Superior temporal gyrus (tissue), 1 donor: ENCODE measurements at regions not wholly inside any gene's neighbourhood (a gene's known extent, or its start where the extent isn't known, plus 50 kb on each side); places are given as distances from the start of the nearest gene placed in this dataset.
"Not testable (repeated sequence)": the region's sequence is repeated elsewhere in the genome, so short reads cannot be mapped to it uniquely, and the experiment has no call there.

Source experiments
- DNase-seq: peaks from one replicate; pipeline ENCODE4 v3.0.0-alpha.2; 2016; ENCODE audit errors: extremely low spot score

DNA sequence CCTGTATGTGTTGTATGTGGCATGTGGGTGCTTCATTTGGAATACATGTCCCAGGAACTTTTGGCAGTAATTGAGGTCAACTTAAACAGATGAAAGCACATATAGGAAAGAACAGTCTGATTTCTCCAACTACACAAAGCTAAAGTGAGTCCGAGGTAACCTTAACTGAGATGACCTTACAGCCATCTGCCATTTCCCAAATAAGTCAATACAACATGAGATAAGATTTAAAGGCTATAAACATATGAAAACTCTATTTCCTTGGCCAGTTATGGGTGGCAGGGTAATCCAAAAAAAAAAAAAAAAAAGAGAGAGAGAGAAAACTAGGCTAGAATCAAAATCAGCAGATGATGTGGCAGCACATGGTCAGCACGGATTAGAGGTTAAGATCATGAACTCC, 1068.3 kb downstream of the KHDRBS2 start:
- no peak for DNase-seq

DNA sequence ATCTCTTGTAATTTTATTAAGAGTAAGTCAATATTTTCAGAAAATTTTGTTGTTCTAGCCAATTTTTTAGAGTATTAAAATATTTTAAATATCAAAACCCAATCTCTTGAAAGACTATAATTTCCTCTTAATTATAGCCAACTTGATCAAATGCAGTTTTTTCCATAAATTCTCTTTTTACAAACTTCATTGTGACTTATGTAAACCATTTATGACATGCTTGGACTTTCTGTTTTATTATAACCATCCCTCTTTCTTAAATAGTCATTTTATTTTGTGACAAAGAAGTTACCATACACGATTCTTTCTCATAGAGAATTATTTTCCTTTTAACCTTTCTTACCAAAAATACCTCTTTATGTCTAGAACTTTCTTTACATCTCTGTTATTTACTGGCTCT, 1075.5 kb downstream of the KHDRBS2 start:
- no peak for DNase-seq

DNA sequence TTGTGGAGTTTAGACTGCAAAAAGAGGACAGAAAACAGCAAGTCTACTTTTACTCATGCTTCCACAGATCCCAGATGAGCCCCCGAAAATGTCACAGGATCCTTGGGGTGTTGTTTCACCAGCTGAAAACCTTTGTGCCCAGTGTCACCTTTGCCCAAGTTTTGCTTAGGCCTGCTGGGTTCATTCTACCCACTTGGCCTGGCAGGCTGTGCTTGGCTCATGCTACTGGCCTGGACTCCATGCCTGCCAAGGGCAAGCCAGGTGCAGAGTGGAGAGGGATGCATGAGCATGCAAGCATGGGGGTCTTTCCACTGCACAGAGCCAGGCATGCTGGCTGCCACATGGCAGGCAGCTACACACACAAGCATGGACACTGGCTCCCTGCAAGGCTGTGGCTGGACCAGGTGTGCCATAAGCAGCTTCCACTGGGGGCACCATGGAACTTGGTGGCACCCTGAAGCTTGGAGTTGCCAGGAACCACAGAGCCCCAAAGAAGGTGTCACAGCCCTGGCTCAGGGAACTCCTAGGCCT, 1082.0 kb downstream of the KHDRBS2 start:
- no peak for DNase-seq

DNA sequence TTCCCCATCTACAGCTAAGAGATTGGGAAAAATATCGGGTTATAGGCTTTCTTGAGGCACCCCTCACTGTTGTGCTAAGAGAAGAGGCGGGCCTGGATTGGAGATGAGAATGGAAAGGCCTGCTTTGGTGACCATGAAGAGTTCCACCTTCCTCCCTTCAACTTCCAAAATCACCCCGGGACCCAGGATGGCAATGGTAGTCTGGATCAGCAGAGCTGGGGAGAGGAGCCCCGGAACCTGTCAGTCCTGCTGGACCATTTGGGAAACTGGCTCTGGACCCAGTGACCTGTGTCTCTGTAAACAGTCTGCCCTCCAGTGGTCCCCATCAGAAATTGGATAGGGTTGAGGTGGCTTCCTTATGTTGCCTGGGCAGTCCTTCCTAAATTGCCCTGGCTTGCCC, 1085.6 kb downstream of the KHDRBS2 start:
- no peak for DNase-seq

DNA sequence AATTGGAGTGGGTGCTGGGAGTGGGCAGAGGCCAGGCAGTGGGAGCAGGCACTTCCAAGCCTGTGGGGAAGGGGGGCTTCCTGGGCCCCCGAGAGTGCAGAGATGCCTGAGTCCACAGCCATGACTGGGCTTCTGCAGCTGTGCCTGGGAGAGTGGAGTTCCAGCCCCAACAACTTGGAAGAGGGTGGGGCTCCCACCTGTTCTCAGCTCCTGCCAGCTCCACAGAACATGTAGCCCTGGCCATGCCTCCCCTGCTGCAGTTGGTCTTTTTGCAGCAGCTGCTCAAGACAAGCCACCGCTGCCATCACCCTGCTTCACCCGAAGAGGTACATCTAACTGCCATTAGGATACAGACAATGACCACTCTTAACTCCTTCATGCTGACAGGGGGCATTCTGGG, 1092.3 kb downstream of the KHDRBS2 start:
- no peak for DNase-seq

DNA sequence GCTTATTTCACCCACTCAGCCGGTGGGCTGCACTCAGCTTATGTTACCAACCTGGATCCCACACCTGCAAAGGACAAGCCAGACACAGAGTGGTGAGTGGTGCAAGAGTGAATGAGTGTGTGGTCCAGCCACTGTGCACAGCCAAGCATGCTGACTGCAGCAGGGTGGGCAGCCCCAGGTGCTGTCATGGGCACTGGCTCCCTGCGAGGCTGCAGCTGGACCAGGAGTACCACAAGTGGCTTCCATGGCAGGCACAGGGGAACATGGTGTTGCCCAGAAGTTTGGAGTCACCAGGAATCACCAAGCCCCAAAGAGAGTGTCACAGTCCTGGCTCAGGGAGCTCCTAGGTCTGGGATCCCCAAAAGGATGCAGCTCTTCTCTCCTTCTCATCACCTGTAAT, 1093.4 kb downstream of the KHDRBS2 start:
- no peak for DNase-seq

- DNase-seq: no peak
Measured at GRCh38 chr6:61168878-61169277, 1117.1 kb downstream of the KHDRBS2 start.

GRCh38 chr6:61149039-61149438, 1137.0 kb downstream of the KHDRBS2 start:
- DNase-seq: not testable (repeated sequence)

DNA sequence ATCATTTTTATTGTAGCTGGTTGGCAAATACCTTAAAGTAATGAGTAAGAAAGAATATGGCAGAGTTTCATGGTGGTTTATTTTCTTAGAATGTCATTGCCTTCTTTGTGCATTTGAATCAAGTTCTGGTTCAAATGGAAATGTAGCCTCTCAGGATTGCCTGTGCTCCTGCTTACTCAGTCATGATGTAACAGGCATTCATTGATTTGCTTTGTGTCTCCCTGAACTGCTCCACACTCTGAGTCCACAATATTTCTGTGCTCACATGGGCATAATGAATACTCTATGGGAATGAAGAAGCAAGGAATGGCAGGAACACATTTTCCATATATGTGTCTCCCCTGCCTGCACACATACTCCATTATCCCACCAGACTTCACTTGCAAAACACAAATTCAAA, 1143.8 kb downstream of the KHDRBS2 start:
- not testable (repeated sequence) for DNase-seq

DNA sequence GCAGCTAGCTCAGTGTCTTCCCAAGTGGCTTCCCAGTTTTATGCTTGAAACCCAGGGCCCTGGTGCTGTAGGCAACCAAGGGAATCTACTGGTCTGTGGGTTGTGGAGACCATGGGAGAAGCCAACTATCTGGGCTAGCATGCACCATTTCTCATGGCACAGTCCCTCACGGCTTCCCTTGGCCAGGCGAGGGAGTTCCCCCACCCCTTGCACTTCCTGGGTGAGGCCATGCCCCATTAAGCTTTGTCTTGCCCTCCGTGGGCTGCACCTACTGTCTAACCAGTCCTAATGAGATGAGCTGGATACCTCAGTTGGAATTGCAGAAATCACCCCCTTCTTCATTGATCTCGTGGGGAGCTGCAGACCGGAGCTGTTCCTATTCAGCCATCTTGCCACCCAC, 1152.0 kb downstream of the KHDRBS2 start:
- no peak for DNase-seq

DNA sequence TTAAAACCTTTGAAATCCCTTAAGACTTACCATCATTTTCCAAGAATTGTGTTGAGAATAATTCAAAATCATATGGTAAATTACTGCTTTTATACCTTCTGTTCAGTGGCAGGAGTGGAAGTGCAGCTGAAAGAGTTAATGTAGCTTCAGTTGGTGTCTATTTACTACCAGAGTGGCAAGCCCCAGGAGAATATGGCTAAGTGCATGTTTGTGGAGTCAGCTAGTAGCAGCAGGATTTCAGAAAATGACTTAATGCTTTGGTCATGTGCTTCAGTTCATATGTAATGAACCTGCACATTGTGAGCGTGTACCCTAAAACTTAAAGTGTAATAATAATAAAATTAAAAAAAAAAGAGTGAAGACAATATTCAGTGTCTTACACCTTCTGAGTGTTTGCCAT, 1171.8 kb downstream of the KHDRBS2 start:
- DNase-seq: not testable (repeated sequence)

DNA sequence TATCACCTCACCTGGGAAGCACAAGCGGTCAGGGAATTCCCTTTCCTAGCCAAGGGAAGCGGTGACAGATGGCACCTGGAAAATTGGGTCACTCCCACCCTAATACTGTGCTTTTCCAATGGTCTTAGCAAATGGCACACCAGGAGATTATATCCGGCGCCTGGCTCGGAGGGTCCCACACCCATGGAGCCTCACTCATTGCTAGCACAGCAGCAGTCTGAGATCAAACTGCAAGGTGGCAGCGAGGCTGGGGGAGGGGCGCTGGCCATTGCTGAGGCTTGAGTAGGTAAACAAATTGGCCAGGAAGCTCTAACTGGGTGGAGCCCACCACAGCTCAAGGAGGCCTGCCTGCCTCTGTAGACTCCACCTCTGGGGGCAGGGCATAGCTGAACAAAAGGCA, 1178.1 kb downstream of the KHDRBS2 start:
- DNase-seq: not testable (repeated sequence)

- DNase-seq: peak; percentile 26
Measured at GRCh38 chr6:61103660-61104059, 1182.4 kb downstream of the KHDRBS2 start.

GRCh38 chr6:61100072-61100471, 1186.0 kb downstream of the KHDRBS2 start:
- no peak for DNase-seq

DNA sequence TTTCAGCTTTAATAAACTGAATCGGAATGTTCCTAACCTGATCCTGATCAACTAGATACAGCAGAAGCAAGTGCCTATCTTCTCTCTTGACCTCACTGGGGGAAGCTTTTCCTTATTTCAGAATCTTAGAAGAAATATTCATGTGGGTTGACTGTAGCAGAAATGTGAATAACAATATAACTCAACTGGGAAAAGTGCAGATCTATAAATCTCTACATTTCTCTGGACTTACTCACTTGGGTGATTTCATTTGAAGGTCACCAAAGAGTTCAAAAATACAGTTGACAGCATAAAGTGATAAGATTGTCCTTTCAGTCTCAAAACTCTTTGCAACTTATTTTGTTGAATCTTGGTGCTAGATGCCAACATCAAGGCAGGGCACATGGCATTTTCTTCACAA, 1186.5 kb downstream of the KHDRBS2 start:
- DNase-seq: not testable (repeated sequence)

DNA sequence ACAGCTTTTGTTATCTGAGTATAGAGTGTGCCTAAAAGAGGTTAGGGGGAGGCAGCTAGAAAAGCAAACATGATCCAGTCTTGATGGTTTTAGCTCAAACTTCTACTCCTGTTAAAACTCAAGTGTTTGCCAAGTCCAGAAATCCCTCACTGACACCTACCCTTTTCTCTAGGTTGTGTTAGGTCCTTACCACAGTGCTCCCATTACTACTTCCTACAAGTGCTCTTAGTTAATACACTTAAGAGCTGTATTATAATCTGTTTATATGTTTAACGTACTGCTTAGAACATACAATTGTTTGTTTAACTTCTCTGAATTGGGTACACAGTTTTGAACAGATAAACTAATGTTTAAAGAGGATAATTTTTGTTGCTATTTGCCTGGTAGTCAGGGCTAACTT, 1198.0 kb downstream of the KHDRBS2 start:
- not testable (repeated sequence) for DNase-seq

- DNase-seq: no peak
Measured at GRCh38 chr6:61044011-61044410, 1242.0 kb downstream of the KHDRBS2 start.
